HepG2 (cell line): ENCODE measurements at regions not wholly inside any gene's neighbourhood (a gene's known extent, or its start where the extent isn't known, plus 50 kb on each side); places are given as distances from the start of the nearest gene placed in this dataset.

Experiments
- CBFB ChIP-seq: sonication (generic); formaldehyde crosslinking; IDR thresholded peaks from 2 replicates; pipeline ENCODE4 v1.4.0; 2020; ENCODE audit warnings: missing genetic modification reagents
- CENPX ChIP-seq: sonication (generic); formaldehyde crosslinking; IDR thresholded peaks from 2 replicates; pipeline ENCODE4 v1.9.0; 2021; ENCODE audit warnings: mild to moderate bottlenecking, missing genetic modification reagents, moderate library complexity
- CREB1 ChIP-seq, 2 experiments: fragments of 450-650 bp in 1 of 2; IDR thresholded peaks; 2 replicates each; pipeline ENCODE4 v1.6.1; 2016 to 2017; ENCODE audit warnings: control low read depth in 1 of 2, mild to moderate bottlenecking in 1 of 2, missing compliant biosample characterization in 1 of 2, missing genetic modification characterization in 1 of 2
- CTCF ChIP-seq: sonication (generic); formaldehyde crosslinking; IDR thresholded peaks from 2 replicates; pipeline ENCODE4 v1.5.0; 2020; ENCODE audit warnings: mild to moderate bottlenecking, missing genetic modification reagents, moderate library complexity
- EP300 ChIP-seq, 3 experiments: sonication (generic) in 1 of 3; formaldehyde crosslinking in 1 of 3; IDR thresholded peaks; 2 replicates each; pipeline versions ENCODE4 v1.5.1 to v1.6.1; 2011 to 2020; ENCODE audit warnings: low read depth in 2 of 3, low read length in 2 of 3, borderline replicate concordance in 1 of 3, improper control_type of control experiment in 1 of 3, mild to moderate bottlenecking in 1 of 3, missing genetic modification reagents in 1 of 3, moderate library complexity in 1 of 3
- ERF ChIP-seq: IDR thresholded peaks from 2 replicates; pipeline ENCODE4 v1.6.1; 2018; ENCODE audit warnings: missing biosample characterization, missing genetic modification reagents
- MXD1 ChIP-seq: sonication (generic); formaldehyde crosslinking; IDR thresholded peaks from 2 replicates; pipeline ENCODE4 v1.4.0; 2020; ENCODE audit warnings: mild to moderate bottlenecking, missing genetic modification reagents
- ZNF567 ChIP-seq: sonication (generic); formaldehyde crosslinking; IDR thresholded peaks from 2 replicates; pipeline ENCODE4 v1.8.1; 2023; ENCODE audit warnings: mild to moderate bottlenecking, missing genetic modification reagents, borderline replicate concordance
- TF ChIP-seq, protein P1 (sequence below): sonication (generic); formaldehyde crosslinking; IDR thresholded peaks from 2 replicates; pipeline ENCODE4 v1.5.1; 2020; ENCODE audit warnings: mild to moderate bottlenecking, missing genetic modification reagents, borderline replicate concordance

- TF ChIP-seq ERF = no peak
- TF ChIP-seq MXD1 (CRISPR knock-in tag) = no peak
- TF ChIP-seq CTCF = no peak
- TF ChIP-seq ZNF567 (CRISPR knock-in tag) = no peak
- TF ChIP-seq, protein P1, sequence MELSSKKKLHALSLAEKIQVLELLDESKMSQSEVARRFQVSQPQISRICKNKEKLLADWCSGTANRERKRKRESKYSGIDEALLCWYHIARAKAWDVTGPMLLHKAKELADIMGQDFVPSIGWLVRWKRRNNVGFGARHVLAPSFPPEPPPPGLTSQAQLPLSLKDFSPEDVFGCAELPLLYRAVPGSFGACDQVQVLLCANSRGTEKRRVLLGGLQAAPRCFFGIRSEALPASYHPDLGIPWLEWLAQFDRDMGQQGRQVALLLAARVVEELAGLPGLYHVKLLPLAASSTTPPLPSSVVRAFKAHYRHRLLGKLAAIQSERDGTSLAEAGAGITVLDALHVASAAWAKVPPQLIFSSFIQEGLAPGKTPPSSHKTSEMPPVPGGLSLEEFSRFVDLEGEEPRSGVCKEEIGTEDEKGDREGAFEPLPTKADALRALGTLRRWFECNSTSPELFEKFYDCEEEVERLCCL (CRISPR knock-in tag) = no peak
- TF ChIP-seq CBFB (CRISPR knock-in tag) = no peak
- TF ChIP-seq EP300 (IDR thresholded peaks at IDR 0.05; ENCODE audit: low read depth in 2 of 2, low read length in 2 of 2) = no peak
- TF ChIP-seq EP300 (CRISPR knock-in tag; IDR thresholded peaks at IDR 0.05; ENCODE audit: borderline replicate concordance) = no peak
- TF ChIP-seq CREB1 (IDR thresholded peaks at IDR 0.05) = no peak
- TF ChIP-seq CREB1 (CRISPR knock-in tag; IDR thresholded peaks at IDR 0.05) = no peak
- TF ChIP-seq CENPX = no peak
These were observed 1503.7 kb downstream of the CDH11 start for GRCh38 chr16:63617990-63618763.
